Stimulated activated CD8-positive, alpha-beta memory T cell treated with anti-CD3 and anti-CD28 coated beads, Interleukin-4, amount 100 ng/mL, for 4 hours (primary cell): ENCODE measurements at regions not wholly inside any gene's neighbourhood (a gene's known extent, or its start where the extent isn't known, plus 50 kb on each side); places are given as distances from the start of the nearest gene placed in this dataset.
"Not testable (repeated sequence)": the region's sequence is repeated elsewhere in the genome, so short reads cannot be mapped to it uniquely, and the experiment has no call there.

ENCODE experiments used
- DNase-seq, 2 donors: peaks; one replicate each; pipeline ENCODE4 v3.0.0-alpha.2; 2020; ENCODE audit warnings: low read depth in 2 of 2, low spot score in 1 of 2

- not testable (repeated sequence) for DNase-seq
These were observed 52.4 kb upstream of the EHHADH start for GRCh38 chr3:185306286-185306685.

GRCh38 chr3:185306847-185307246 is 53.0 kb upstream of the EHHADH start:
- no peak for DNase-seq

GRCh38 chr3:185308126-185308754 is 54.4 kb upstream of the EHHADH start:
- peak in 1 of 2 donors; percentile 21 for DNase-seq

GRCh38 chr3:185309302-185309701 is 53.6 kb upstream of the MAP3K13 start:
- DNase-seq, result no peak

GRCh38 chr3:185309795-185310194 is 53.1 kb upstream of the MAP3K13 start:
- DNase-seq, result no peak

GRCh38 chr3:185311991-185312390 is 50.9 kb upstream of the MAP3K13 start:
- no peak for DNase-seq
